ENCODE measurements at regions not wholly inside any gene's neighbourhood (a gene's known extent, or its start where the extent isn't known, plus 50 kb on each side); places are given as distances from the start of the nearest gene placed in this dataset.
"Not testable (repeated sequence)": the region's sequence is repeated elsewhere in the genome, so short reads cannot be mapped to it uniquely, and the experiment has no call there.

DNA sequence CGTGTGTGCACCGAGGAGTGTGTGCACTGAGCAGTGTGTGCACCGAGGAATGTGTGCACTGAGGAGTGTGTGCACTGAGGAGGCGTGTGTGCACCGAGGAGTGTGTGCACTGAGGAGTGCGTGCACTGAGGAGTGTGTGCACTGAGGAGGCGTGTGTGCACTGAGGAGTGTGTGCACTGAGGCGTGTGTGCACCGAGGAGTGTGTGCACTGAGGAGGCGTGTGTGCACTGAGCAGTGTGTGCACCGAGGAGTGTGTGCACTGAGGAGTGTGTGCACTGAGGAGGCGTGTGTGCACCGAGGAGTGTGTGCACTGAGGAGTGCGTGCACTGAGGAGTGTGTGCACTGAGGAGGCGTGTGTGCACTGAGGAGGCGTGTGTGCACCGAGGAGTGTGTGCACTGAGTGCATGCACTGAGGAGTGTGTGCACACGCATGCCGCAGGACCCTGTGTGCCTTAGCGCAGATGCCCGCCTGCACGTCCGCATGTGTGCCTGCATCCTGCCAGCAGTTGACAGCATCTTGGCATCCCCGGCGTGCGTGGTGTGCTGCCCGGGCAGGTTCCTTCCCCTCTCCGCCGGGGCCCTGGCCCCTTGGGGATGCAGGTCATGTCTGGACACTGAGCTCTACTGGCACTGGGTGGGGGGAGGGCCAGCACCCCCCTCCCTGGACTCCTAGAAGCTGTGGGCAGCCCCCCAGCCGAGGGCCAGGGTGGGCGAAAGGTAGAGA lies 55.6 kb upstream of the NOTCH1 start:
- TF ChIP-seq, protein P1, sequence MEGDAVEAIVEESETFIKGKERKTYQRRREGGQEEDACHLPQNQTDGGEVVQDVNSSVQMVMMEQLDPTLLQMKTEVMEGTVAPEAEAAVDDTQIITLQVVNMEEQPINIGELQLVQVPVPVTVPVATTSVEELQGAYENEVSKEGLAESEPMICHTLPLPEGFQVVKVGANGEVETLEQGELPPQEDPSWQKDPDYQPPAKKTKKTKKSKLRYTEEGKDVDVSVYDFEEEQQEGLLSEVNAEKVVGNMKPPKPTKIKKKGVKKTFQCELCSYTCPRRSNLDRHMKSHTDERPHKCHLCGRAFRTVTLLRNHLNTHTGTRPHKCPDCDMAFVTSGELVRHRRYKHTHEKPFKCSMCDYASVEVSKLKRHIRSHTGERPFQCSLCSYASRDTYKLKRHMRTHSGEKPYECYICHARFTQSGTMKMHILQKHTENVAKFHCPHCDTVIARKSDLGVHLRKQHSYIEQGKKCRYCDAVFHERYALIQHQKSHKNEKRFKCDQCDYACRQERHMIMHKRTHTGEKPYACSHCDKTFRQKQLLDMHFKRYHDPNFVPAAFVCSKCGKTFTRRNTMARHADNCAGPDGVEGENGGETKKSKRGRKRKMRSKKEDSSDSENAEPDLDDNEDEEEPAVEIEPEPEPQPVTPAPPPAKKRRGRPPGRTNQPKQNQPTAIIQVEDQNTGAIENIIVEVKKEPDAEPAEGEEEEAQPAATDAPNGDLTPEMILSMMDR (IDR thresholded peaks at IDR 0.05) = not testable (repeated sequence)
- not testable (repeated sequence) for TF ChIP-seq POLR2A (IDR thresholded peaks at IDR 0.05)

Data from right lobe of liver (tissue), 4 donors.